Muscle layer of colon (tissue), 2 donors: ENCODE measurements at regions not wholly inside any gene's neighbourhood (a gene's known extent, or its start where the extent isn't known, plus 50 kb on each side); places are given as distances from the start of the nearest gene placed in this dataset.

Experiments
- H3K27ac ChIP-seq: one replicate; pipeline ENCODE4 v1.7.0; 2013; ENCODE audit warnings: low read depth, mild to moderate bottlenecking, low read length, moderate library complexity
- H3K27me3 ChIP-seq, 2 donors: one replicate each; pipeline ENCODE4 v1.7.0; 2013; ENCODE audit warnings: low read length in 2 of 2, mild to moderate bottlenecking in 2 of 2; ENCODE audit not compliant: insufficient read depth in 2 of 2, control insufficient read depth in 1 of 2
- H3K36me3 ChIP-seq: one replicate; pipeline ENCODE4 v1.7.0; 2013; ENCODE audit warnings: mild to moderate bottlenecking, low read length; ENCODE audit not compliant: insufficient read depth
- H3K4me1 ChIP-seq: one replicate; pipeline ENCODE4 v1.7.0; 2013; ENCODE audit warnings: mild to moderate bottlenecking, low read length; ENCODE audit not compliant: insufficient read depth
- H3K4me3 ChIP-seq, 2 donors: one replicate each; pipeline ENCODE4 v1.7.0; 2013; ENCODE audit warnings: low read length in 2 of 2, low read depth in 1 of 2, mild to moderate bottlenecking in 1 of 2, moderate library complexity in 1 of 2
- H3K9ac ChIP-seq: one replicate; pipeline ENCODE4 v1.7.0; 2013; ENCODE audit warnings: low read length
- H3K9me3 ChIP-seq: one replicate; pipeline ENCODE4 v1.7.0; 2013; ENCODE audit warnings: mild to moderate bottlenecking, low read length
- donor health status: abdominal sarcoma.
- donor health status: Adenocarcinoma of cecum.

GRCh38 chrX:10709276-10709675 is 88.9 kb upstream of the MID1 start:
- Histone ChIP-seq H3K27ac (no peak overlapping the region), H3K9ac (no peak overlapping the region), H3K36me3 (no peaks in the 10 kb centered on the region), H3K9me3 (no peaks in the 10 kb centered on the region), H3K27me3 (no peaks in the 10 kb centered on the region), H3K4me3 (no peak overlapping the region), H3K4me1 (no peaks in the 10 kb centered on the region)

- Histone ChIP-seq H3K9me3 (no peaks in the 10 kb centered on the region), H3K9ac (no peak overlapping the region), H3K36me3 (no peaks in the 10 kb centered on the region), H3K27ac (no peak overlapping the region), H3K4me1 (no peaks in the 10 kb centered on the region), H3K27me3 (no peaks in the 10 kb centered on the region), H3K4me3 (no peak overlapping the region)
These were observed 94.1 kb upstream of the MID1 start for GRCh38 chrX:10714531-10714930.

GRCh38 chrX:10722851-10723250 is 102.5 kb upstream of the MID1 start:
- Histone ChIP-seq H3K4me3 (no peak overlapping the region), H3K27ac (no peak overlapping the region), H3K36me3 (no peaks in the 10 kb centered on the region), H3K4me1 (peaks cover 17% of the 10 kb centered on the region), H3K9me3 (no peaks in the 10 kb centered on the region), H3K27me3 (no peaks in the 10 kb centered on the region), H3K9ac (no peak overlapping the region)

- no peak overlapping the region for H3K27ac ChIP-seq
- peaks cover 19% of the 10 kb centered on the region for H3K4me1 ChIP-seq
- no peaks in the 10 kb centered on the region for H3K9me3 ChIP-seq
These were observed 104.7 kb upstream of the MID1 start for GRCh38 chrX:10725071-10725470.

GRCh38 chrX:10726647-10727046 is 106.3 kb upstream of the MID1 start:
- peaks cover 0 to 6% of the 10 kb centered on the region in 2 donors for H3K27me3 ChIP-seq
- no peak overlapping the region for H3K4me3 ChIP-seq
- no peak overlapping the region for H3K9ac ChIP-seq
- no peaks in the 10 kb centered on the region for H3K36me3 ChIP-seq
- H3K9me3 ChIP-seq = no peaks in the 10 kb centered on the region
- peaks cover 19% of the 10 kb centered on the region for H3K4me1 ChIP-seq
- no peak overlapping the region for H3K27ac ChIP-seq

More at GRCh38 chrX:10725071-10725470, 104.7 kb upstream of the MID1 start:
- H3K36me3 ChIP-seq = no peaks in the 10 kb centered on the region
- H3K27me3 ChIP-seq = peaks cover 0 to 6% of the 10 kb centered on the region in 2 donors
- no peak overlapping the region for H3K4me3 ChIP-seq
- H3K9ac ChIP-seq = no peak overlapping the region

- H3K36me3 ChIP-seq = no peaks in the 10 kb centered on the region
- H3K4me3 ChIP-seq = peak overlapping the region in 1 of 2 donors; percentile 11
- no peak overlapping the region for H3K27ac ChIP-seq
- no peak overlapping the region for H3K9ac ChIP-seq
- H3K9me3 ChIP-seq = no peaks in the 10 kb centered on the region
- peaks cover 7% of the 10 kb centered on the region for H3K4me1 ChIP-seq
- peaks cover 0 to 6% of the 10 kb centered on the region in 2 donors for H3K27me3 ChIP-seq
These were observed 108.5 kb upstream of the MID1 start for GRCh38 chrX:10728806-10729389.

GRCh38 chrX:10739426-10739825 is 119.0 kb upstream of the MID1 start:
- Histone ChIP-seq H3K27ac (no peak overlapping the region), H3K9ac (no peak overlapping the region), H3K36me3 (no peaks in the 10 kb centered on the region), H3K9me3 (no peaks in the 10 kb centered on the region), H3K4me3 (no peak overlapping the region), H3K4me1 (no peaks in the 10 kb centered on the region), H3K27me3 (peaks cover 0 to 4% of the 10 kb centered on the region in 2 donors)

- peaks cover 0 to 4% of the 10 kb centered on the region in 2 donors for H3K27me3 ChIP-seq
- no peaks in the 10 kb centered on the region for H3K36me3 ChIP-seq
- no peaks in the 10 kb centered on the region for H3K9me3 ChIP-seq
- H3K9ac ChIP-seq = no peak overlapping the region
- no peak overlapping the region for H3K27ac ChIP-seq
- no peak overlapping the region for H3K4me3 ChIP-seq
- no peaks in the 10 kb centered on the region for H3K4me1 ChIP-seq
These were observed 120.6 kb upstream of the MID1 start for GRCh38 chrX:10741003-10741402.

GRCh38 chrX:10741550-10741949 is 121.2 kb upstream of the MID1 start:
- Histone ChIP-seq H3K9me3 (no peaks in the 10 kb centered on the region), H3K9ac (no peak overlapping the region), H3K4me3 (no peak overlapping the region), H3K36me3 (no peaks in the 10 kb centered on the region), H3K27me3 (peaks cover 0 to 4% of the 10 kb centered on the region in 2 donors), H3K4me1 (no peaks in the 10 kb centered on the region), H3K27ac (no peak overlapping the region)

GRCh38 chrX:10743476-10743875 is 123.1 kb upstream of the MID1 start:
- H3K27ac ChIP-seq = no peak overlapping the region
- H3K4me3 ChIP-seq = no peak overlapping the region
- H3K9ac ChIP-seq = no peak overlapping the region
- H3K4me1 ChIP-seq = no peaks in the 10 kb centered on the region
- H3K9me3 ChIP-seq = no peaks in the 10 kb centered on the region
- H3K27me3 ChIP-seq = peaks cover 0 to 4% of the 10 kb centered on the region in 2 donors
- no peaks in the 10 kb centered on the region for H3K36me3 ChIP-seq

GRCh38 chrX:10744007-10744406 is 123.6 kb upstream of the MID1 start:
- no peak overlapping the region for H3K4me3 ChIP-seq
- H3K27ac ChIP-seq = no peak overlapping the region
- H3K4me1 ChIP-seq = no peaks in the 10 kb centered on the region
- H3K36me3 ChIP-seq = no peaks in the 10 kb centered on the region
- no peak overlapping the region for H3K9ac ChIP-seq
- H3K27me3 ChIP-seq = peaks cover 0 to 4% of the 10 kb centered on the region in 2 donors
- H3K9me3 ChIP-seq = no peaks in the 10 kb centered on the region

GRCh38 chrX:10747975-10748374 is 127.6 kb upstream of the MID1 start:
- Histone ChIP-seq H3K36me3 (no peaks in the 10 kb centered on the region), H3K9ac (no peak overlapping the region), H3K4me3 (no peak overlapping the region), H3K4me1 (no peaks in the 10 kb centered on the region), H3K9me3 (no peaks in the 10 kb centered on the region), H3K27ac (no peak overlapping the region), H3K27me3 (no peaks in the 10 kb centered on the region)
